SU-DHL-6 (cell line): ENCODE measurements at regions not wholly inside any gene's neighbourhood (a gene's known extent, or its start where the extent isn't known, plus 50 kb on each side); places are given as distances from the start of the nearest gene placed in this dataset.

Experiments used
- H2AFZ ChIP-seq: fragments of 200-600 bp; sonication (generic); 2 replicates; pipeline ENCODE4 v1.6.1; 2014; ENCODE audit warnings: low read depth, mild to moderate bottlenecking, moderate library complexity, mixed read lengths, antibody characterized with exemption, low read length; ENCODE audit not compliant: severe bottlenecking
- H3F3A ChIP-seq: fragments of 200-600 bp; shearing (Covaris generic); 2 replicates; pipeline ENCODE4 v1.6.0; 2016; ENCODE audit warnings: antibody characterized with exemption, mild to moderate bottlenecking; ENCODE audit not compliant: insufficient read depth
- H3K27ac ChIP-seq: fragments of 200-600 bp; sonication (generic); 2 replicates; pipeline ENCODE4 v1.5.1; 2016; ENCODE audit warnings: low read depth, mild to moderate bottlenecking, low read length, moderate library complexity, mixed read lengths
- H3K27me3 ChIP-seq: fragments of 200-600 bp; sonication (generic), shearing (Covaris generic); 2 replicates; pipeline ENCODE4 v1.6.0; 2014; ENCODE audit warnings: mild to moderate bottlenecking, low read length
- H3K36me3 ChIP-seq: fragments of 200-600 bp; sonication (generic); 2 replicates; pipeline ENCODE4 v1.6.1; 2014; ENCODE audit warnings: mild to moderate bottlenecking, low read length, mixed read lengths
- H3K4me2 ChIP-seq: fragments of 300-600, 200-600 bp; shearing (Covaris generic), sonication (generic); 2 replicates; pipeline ENCODE4 v1.6.0; 2014; ENCODE audit warnings: low read length, low read depth, mild to moderate bottlenecking; ENCODE audit not compliant: poor library complexity, severe bottlenecking
- H3K4me3 ChIP-seq: fragments of 200-600 bp; sonication (generic); 2 replicates; pipeline ENCODE4 v1.5.1; 2014; ENCODE audit warnings: antibody characterized with exemption, low read length, mild to moderate bottlenecking, mixed read lengths; ENCODE audit not compliant: insufficient read depth, poor library complexity, severe bottlenecking
- H3K79me2 ChIP-seq: fragments of 200-600 bp; sonication (generic); 2 replicates; pipeline ENCODE4 v1.6.1; 2014; ENCODE audit warnings: mild to moderate bottlenecking, low read length, moderate library complexity; ENCODE audit not compliant: insufficient read depth
- H3K9ac ChIP-seq: fragments of 200-600 bp; sonication (generic); 2 replicates; pipeline ENCODE4 v1.7.0; 2014; ENCODE audit warnings: mild to moderate bottlenecking, low read length
- H3K9me2 ChIP-seq: fragments of 200-600 bp; sonication (generic); replicated peaks from 2 replicates; pipeline ENCODE4 v1.6.1; 2014; ENCODE audit warnings: low read length; ENCODE audit not compliant: insufficient read depth
- H3K9me3 ChIP-seq: fragments of 200-600 bp; sonication (generic); 2 replicates; pipeline ENCODE4 v1.6.1; 2014; ENCODE audit warnings: low read length, mixed read lengths; ENCODE audit not compliant: insufficient read depth
- H4K20me1 ChIP-seq: fragments of 200-600 bp; sonication (generic); 2 replicates; pipeline ENCODE4 v1.6.1; 2014; ENCODE audit warnings: low read depth, mild to moderate bottlenecking, antibody characterized with exemption, low read length, moderate library complexity, mixed read lengths
- EZH2phosphoT487 ChIP-seq: fragments of 200-600 bp; sonication (generic), shearing (Covaris generic); conservative IDR thresholded peaks from 2 replicates; pipeline ENCODE4 v1.6.1; 2018; ENCODE audit warnings: mild to moderate bottlenecking, antibody characterized with exemption, low read length, moderate library complexity, mixed read lengths
- TF ChIP-seq, protein P1 (sequence below): fragments of 200-600 bp; sonication (generic); IDR thresholded peaks from one replicate; pipeline ENCODE4 v1.5.1; 2017; ENCODE audit warnings: antibody characterized with exemption, mild to moderate bottlenecking, low read length, moderate library complexity; ENCODE audit not compliant: insufficient read depth, poor library complexity, severe bottlenecking

DNA sequence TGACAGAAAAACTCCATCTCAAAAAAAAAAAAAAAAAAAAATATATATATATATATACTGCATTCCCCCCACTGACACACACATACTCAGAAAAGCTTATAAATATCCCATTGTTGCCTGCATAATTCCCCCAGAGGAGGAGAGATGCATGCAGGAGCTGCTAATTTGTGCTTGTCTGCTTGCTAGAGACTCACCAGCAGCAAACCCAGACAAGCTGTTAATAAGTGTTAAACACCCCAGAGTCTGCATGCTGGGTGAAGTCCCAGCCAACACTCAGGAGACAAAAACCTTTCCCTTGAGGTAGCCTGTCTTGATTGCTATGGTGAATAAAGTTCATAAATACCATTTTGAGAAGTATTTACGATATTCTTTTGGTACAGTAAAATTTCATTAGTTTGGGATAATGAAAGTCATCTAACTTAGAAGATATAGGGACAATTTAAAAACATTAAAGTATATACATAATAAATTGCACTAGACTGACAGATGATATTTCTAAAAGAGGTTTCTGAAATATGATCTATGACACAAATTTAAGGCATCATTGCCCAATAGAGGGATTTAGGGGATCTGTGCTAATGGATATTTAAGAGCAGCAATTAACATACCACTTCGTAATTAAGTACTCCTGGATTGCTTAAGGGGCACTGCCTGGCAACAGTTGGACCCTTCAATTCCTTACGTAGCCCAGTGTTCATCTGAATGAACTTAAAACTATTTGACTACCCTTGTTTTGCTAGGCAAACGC is 400.0 kb upstream of the C2CD4B start:
- TF ChIP-seq EZH2phosphoT487, result no peak
- TF ChIP-seq, protein P1, sequence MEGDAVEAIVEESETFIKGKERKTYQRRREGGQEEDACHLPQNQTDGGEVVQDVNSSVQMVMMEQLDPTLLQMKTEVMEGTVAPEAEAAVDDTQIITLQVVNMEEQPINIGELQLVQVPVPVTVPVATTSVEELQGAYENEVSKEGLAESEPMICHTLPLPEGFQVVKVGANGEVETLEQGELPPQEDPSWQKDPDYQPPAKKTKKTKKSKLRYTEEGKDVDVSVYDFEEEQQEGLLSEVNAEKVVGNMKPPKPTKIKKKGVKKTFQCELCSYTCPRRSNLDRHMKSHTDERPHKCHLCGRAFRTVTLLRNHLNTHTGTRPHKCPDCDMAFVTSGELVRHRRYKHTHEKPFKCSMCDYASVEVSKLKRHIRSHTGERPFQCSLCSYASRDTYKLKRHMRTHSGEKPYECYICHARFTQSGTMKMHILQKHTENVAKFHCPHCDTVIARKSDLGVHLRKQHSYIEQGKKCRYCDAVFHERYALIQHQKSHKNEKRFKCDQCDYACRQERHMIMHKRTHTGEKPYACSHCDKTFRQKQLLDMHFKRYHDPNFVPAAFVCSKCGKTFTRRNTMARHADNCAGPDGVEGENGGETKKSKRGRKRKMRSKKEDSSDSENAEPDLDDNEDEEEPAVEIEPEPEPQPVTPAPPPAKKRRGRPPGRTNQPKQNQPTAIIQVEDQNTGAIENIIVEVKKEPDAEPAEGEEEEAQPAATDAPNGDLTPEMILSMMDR, result no peak
- Histone ChIP-seq H3K27me3 (no peaks in the 10 kb centered on the region), H3K9me3 (no peaks in the 10 kb centered on the region), H3K9ac (no peak overlapping the region), H2AFZ (no peak overlapping the region), H3K4me3 (no peak overlapping the region), H3K27ac (no peak overlapping the region), H3K9me2 (no peaks in the 10 kb centered on the region), H3K79me2 (no peaks in the 10 kb centered on the region), H3K36me3 (no peaks in the 10 kb centered on the region), H3F3A (no peaks in the 10 kb centered on the region), H4K20me1 (no peaks in the 10 kb centered on the region), H3K4me2 (no peak overlapping the region)

DNA sequence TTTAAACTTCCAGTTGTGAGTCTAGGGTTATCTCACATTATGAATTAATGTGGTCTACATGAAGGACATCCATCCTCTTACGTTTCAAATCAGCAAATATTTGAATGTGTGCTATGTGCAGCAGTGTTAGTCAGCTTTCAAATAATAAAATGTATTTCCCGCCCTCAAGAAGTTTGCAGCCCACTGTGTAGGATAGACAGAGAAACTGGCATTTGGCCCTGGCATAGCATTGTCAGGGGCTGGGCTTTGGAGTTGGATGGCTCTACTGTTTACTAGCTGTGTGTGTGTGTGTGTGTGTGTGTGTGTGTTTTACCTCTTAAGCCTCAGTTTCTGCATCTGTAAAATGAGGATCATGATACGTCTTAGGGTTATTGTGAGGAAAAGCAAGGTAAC is 400.5 kb upstream of the C2CD4B start:
- Histone ChIP-seq H3K9me2 (no peaks in the 10 kb centered on the region), H3K4me2 (no peak overlapping the region)
- TF ChIP-seq, protein P1, result no peak
- TF ChIP-seq EZH2phosphoT487, result no peak

DNA sequence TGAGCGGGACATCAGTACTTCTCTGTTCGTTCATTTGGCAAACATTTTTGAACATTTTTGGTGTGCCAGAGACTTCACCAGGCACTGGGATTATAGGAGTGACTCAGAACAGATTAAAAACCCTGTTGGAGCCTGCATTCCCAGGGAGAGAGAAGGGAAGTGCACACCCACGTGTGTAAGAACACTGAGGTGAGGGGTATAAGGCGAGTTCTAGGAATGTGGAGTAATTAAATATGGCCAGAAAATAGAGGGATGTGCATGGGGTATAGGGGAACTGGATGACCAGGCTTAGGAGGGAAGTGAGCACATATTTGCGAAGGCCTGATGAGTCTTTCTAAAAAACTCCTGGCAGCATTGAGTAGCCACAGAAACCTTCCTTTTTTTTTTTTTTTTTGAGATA is 401.2 kb upstream of the C2CD4B start:
- Histone ChIP-seq H3K9me3 (no peaks in the 10 kb centered on the region), H3K36me3 (no peaks in the 10 kb centered on the region), H3K4me3 (no peak overlapping the region), H2AFZ (no peak overlapping the region), H3K4me2 (no peak overlapping the region), H3K27ac (no peak overlapping the region), H4K20me1 (no peaks in the 10 kb centered on the region), H3F3A (no peaks in the 10 kb centered on the region), H3K79me2 (no peaks in the 10 kb centered on the region), H3K9ac (no peak overlapping the region), H3K9me2 (no peaks in the 10 kb centered on the region), H3K27me3 (no peaks in the 10 kb centered on the region)
- no peak for TF ChIP-seq EZH2phosphoT487
- TF ChIP-seq, protein P1, result no peak

More for the DNA sequence above, 400.5 kb upstream of the C2CD4B start:
- no peaks in the 10 kb centered on the region for H3K9me3 ChIP-seq
- H3K4me3 ChIP-seq, result no peak overlapping the region
- no peaks in the 10 kb centered on the region for H3F3A ChIP-seq
- H3K27me3 ChIP-seq, result no peaks in the 10 kb centered on the region
- H3K9ac ChIP-seq, result no peak overlapping the region
- no peak overlapping the region for H3K27ac ChIP-seq
- H3K79me2 ChIP-seq, result no peaks in the 10 kb centered on the region
- H4K20me1 ChIP-seq, result no peaks in the 10 kb centered on the region
- no peak overlapping the region for H2AFZ ChIP-seq
- no peaks in the 10 kb centered on the region for H3K36me3 ChIP-seq
